AG04449 (cell line): ENCODE measurements at regions not wholly inside any gene's neighbourhood (a gene's known extent, or its start where the extent isn't known, plus 50 kb on each side); places are given as distances from the start of the nearest gene placed in this dataset.
"Not testable (repeated sequence)": the region's sequence is repeated elsewhere in the genome, so short reads cannot be mapped to it uniquely, and the experiment has no call there.

Experiments
- CTCF ChIA-PET: fragments of 350-600 bp; formaldehyde crosslinking; extraction: SDS; loops from one replicate; lab custom pipeline; 2021; ENCODE audit warnings: antibody characterized with exemption; lab: Yijun Ruan, JAX
- POLR2A ChIA-PET: fragments of 400-600, 350-600 bp; formaldehyde crosslinking; extraction: SDS; loops from one replicate; lab custom pipeline; 2020; ENCODE audit warnings: antibody characterized with exemption, inconsistent platforms; lab: Yijun Ruan, JAX
- DNase-seq: peaks from one replicate; pipeline ENCODE4 v3.0.0-alpha.2; 2010; ENCODE audit warnings: low read depth, low spot score
- H3K4me3 ChIP-seq: 2 replicates; pipeline ENCODE4 v1.5.1; 2011; ENCODE audit warnings: low read depth, mild to moderate bottlenecking, control low read depth, low read length
- TF ChIP-seq, protein P1 (sequence below): IDR thresholded peaks from one replicate; pipeline ENCODE4 v1.5.1; 2011; ENCODE audit warnings: mild to moderate bottlenecking, moderate library complexity, low read length, control low read depth, inconsistent platforms; ENCODE audit not compliant: insufficient read depth; ENCODE audit errors: missing control alignments

DNA sequence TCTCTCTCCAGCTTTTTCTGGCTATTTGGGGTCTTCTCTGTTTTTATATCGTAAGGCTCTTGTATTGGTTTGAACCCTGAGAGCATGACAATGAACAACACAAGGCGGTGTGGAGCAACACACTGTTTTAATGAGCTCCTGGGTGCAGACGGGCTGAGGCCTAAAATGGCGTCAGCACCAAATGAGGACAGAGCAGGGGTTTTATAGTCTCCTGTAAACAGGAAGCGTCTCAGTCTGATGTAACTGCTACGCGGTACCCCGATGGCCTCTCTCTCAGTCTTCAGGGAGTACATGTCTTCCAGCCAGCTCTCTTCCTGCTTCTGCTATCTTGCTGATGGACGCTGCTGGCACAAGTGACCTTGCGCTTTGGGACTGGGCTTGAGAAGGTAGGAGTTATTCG, 95.9 kb upstream of the CCDC71L start:
- TF ChIP-seq, protein P1, sequence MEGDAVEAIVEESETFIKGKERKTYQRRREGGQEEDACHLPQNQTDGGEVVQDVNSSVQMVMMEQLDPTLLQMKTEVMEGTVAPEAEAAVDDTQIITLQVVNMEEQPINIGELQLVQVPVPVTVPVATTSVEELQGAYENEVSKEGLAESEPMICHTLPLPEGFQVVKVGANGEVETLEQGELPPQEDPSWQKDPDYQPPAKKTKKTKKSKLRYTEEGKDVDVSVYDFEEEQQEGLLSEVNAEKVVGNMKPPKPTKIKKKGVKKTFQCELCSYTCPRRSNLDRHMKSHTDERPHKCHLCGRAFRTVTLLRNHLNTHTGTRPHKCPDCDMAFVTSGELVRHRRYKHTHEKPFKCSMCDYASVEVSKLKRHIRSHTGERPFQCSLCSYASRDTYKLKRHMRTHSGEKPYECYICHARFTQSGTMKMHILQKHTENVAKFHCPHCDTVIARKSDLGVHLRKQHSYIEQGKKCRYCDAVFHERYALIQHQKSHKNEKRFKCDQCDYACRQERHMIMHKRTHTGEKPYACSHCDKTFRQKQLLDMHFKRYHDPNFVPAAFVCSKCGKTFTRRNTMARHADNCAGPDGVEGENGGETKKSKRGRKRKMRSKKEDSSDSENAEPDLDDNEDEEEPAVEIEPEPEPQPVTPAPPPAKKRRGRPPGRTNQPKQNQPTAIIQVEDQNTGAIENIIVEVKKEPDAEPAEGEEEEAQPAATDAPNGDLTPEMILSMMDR = no peak
- no peak for DNase-seq
- CTCF ChIA-PET = interaction anchor here (0.8 to 3.7 kb wide), 3 partner anchors 20 to 214 kb away, joined by 3 to 21 read pairs (median 3); no protein-coding TSS in a partner anchor
- no peak overlapping the region for H3K4me3 ChIP-seq
- POLR2A ChIA-PET = no interaction called here

DNA sequence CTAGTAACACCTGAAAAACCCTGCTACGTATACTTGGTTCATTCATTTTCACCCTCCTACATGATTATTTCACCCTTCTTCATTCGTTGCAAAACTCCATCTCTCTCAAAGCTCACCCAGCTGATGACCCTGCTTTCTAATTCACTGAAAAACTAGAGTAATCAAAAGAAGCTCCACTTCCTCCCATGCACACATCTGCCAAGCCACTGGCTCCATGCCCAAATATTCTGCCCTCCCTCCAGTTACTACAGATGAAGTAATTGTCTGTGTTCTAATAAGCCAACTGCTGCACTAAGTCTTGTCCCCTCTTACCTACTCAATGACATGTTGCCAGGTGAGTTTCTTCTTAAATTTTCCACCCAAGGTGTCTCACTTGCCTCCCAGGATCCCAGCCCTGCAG, 96.9 kb upstream of the CCDC71L start:
- CTCF ChIA-PET = interaction anchor here (1.1 to 3.7 kb wide), 4 partner anchors 21 to 591 kb away, joined by 3 to 21 read pairs (median 4); no protein-coding TSS in a partner anchor
- no peak for DNase-seq
- POLR2A ChIA-PET = no interaction called here
- H3K4me3 ChIP-seq = no peak overlapping the region
- TF ChIP-seq, protein P1 = no peak

DNA sequence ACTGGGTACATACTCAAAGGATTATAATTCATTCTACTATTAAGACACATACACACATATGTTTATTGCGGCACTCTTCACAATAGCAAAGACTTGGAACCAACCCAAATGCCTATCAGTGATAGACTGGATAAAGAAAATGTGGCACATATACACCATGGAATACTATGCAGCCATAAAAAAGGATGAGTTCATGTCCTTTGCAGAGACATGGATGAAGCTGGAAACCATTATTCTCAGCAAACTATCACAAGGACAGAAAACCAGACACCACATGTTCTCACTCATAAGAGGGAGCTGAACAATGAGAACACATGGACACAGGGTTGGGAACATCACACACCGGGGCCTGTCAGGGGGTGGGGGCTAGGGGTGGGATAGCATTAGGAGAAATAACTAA, 101.9 kb upstream of the CCDC71L start:
- POLR2A ChIA-PET, H3K4me3 ChIP-seq, DNase-seq, CTCF ChIA-PET: not testable (repeated sequence)

DNA sequence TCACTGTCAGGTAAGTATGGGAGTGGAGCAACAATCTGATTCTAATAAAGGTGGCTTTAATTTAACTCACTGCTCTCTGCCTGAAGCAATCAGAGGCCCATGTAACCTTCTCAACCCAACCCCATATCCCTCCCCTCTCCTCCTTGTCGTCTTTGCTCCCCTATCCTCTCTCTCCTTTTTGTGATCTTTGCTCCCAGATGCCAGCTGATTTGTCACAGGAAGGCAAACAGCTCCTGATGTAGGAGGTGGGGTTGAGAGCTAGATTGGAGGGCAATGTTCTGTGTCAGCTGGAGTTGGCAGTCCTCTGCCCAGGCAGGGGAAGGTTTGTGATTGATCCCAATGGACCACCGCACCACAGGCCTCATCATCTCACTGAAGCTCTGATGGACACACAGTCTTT, 101.4 kb upstream of the PIK3CG start:
- ChIA-PET POLR2A (no interaction called here), CTCF (no interaction called here)
- TF ChIP-seq, protein P1 = no peak
- H3K4me3 ChIP-seq = no peak overlapping the region
- DNase-seq = no peak

DNA sequence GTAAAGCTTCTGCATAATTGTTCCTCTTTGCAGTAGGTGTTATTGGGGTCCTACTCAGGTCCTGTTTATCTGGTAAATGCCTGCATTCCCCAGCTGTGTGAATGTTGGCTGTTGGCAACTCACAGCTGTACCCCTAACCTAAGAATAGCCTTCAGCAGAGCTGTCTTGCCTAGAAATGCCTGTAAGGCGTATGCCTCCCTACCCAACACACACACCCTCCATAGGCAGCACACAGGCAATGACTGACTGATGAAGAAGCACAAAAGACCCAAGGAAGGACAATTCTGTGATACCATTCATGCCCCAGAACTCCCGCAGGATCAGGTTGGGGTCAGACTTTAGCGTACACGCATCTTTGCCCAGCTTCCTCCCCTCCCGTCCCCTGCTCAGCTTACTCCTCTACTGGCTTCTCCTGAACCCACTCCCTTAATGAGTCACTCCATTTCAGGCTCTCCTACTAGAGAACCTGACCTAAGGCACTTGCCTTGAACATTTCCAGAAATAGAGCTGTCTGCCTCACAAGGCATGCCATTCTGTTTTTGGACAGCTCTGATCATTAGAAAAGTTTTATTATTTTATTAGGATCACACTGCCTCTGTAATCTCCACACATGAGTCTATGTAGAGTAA, 99.2 kb upstream of the PIK3CG start:
- TF ChIP-seq, protein P1 = no peak
- no peak for DNase-seq
- POLR2A ChIA-PET = no interaction called here
- no peak overlapping the region for H3K4me3 ChIP-seq
- CTCF ChIA-PET = interaction anchor here (0.7 to 1.9 kb wide), 3 partner anchors 29 to 589 kb away, joined by 4 to 11 read pairs (median 6); no protein-coding TSS in a partner anchor

DNA sequence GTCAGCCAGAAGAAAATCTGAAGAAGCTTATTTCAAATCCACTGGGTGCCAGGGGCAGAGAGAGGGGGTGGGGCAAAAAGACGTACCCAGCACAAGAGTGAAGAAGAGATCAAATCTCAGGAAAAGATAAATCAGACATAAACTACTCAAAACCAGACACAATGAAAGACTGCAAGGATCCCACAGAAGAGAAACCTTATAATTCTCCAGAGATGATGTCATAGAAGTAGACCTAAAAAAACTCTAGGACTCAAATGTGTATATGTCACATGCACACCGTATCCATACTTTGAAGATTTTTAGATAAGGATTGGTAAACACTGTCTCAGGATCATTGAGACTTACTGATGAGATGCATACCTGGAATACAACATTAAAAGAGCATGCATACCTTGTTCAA, 98.5 kb upstream of the PIK3CG start:
- CTCF ChIA-PET = interaction anchor here (1.0 to 1.9 kb wide), 3 partner anchors 14 to 590 kb away, joined by 3 to 11 read pairs (median 6); no protein-coding TSS in a partner anchor
- no peak overlapping the region for H3K4me3 ChIP-seq
- TF ChIP-seq, protein P1 = no peak
- POLR2A ChIA-PET = no interaction called here
- no peak for DNase-seq
